ENCODE measurements at regions not wholly inside any gene's neighbourhood (a gene's known extent, or its start where the extent isn't known, plus 50 kb on each side); places are given as distances from the start of the nearest gene placed in this dataset.
"Not testable (repeated sequence)": the region's sequence is repeated elsewhere in the genome, so short reads cannot be mapped to it uniquely, and the experiment has no call there.

GRCh38 chr2:7363906-7364305 lies 446.7 kb downstream of the RNF144A start:
- FAIRE-seq: no peak
- DNase-seq (ENCODE audit: insufficient read length, low spot score): no peak

- DNase-seq (ENCODE audit: insufficient read length, low spot score): no peak
- no peak for FAIRE-seq
Measured at GRCh38 chr2:7368211-7368610, 451.0 kb downstream of the RNF144A start.

- no peak for DNase-seq (ENCODE audit: insufficient read length, low spot score)
- FAIRE-seq: no peak
Measured at GRCh38 chr2:7373156-7373555, 455.9 kb downstream of the RNF144A start.

GRCh38 chr2:7375901-7376300 lies 458.7 kb downstream of the RNF144A start:
- DNase-seq (ENCODE audit: insufficient read length, low spot score) (no peak), FAIRE-seq (no peak)

- DNase-seq (ENCODE audit: insufficient read length, low spot score): no peak
- no peak for FAIRE-seq
Measured at GRCh38 chr2:7377916-7378569, 460.8 kb downstream of the RNF144A start.

GRCh38 chr2:7378591-7378990 lies 461.4 kb downstream of the RNF144A start:
- DNase-seq (ENCODE audit: insufficient read length, low spot score) (no peak), FAIRE-seq (no peak)

- FAIRE-seq: no peak
- no peak for DNase-seq (ENCODE audit: insufficient read length, low spot score)
Measured at GRCh38 chr2:7379799-7380198, 462.6 kb downstream of the RNF144A start.

GRCh38 chr2:7384773-7385349 lies 467.6 kb downstream of the RNF144A start:
- FAIRE-seq: no peak

GRCh38 chr2:7390311-7390710 lies 473.1 kb downstream of the RNF144A start:
- FAIRE-seq; DNase-seq (ENCODE audit: insufficient read length, low spot score): not testable (repeated sequence)

More at GRCh38 chr2:7384773-7385349, 467.6 kb downstream of the RNF144A start:
- DNase-seq (ENCODE audit: insufficient read length, low spot score): no peak

GRCh38 chr2:7392076-7392787 lies 475.0 kb downstream of the RNF144A start:
- no peak for FAIRE-seq

GRCh38 chr2:7394195-7394594 lies 477.0 kb downstream of the RNF144A start:
- no peak for FAIRE-seq
- DNase-seq (ENCODE audit: insufficient read length, low spot score): no peak

More at GRCh38 chr2:7392076-7392787, 475.0 kb downstream of the RNF144A start:
- no peak for DNase-seq (ENCODE audit: insufficient read length, low spot score)

- FAIRE-seq: no peak
- DNase-seq (ENCODE audit: insufficient read length, low spot score): no peak
Measured at GRCh38 chr2:7400628-7401027, 483.4 kb downstream of the RNF144A start.

- no peak for FAIRE-seq
- DNase-seq (ENCODE audit: insufficient read length, low spot score): no peak
Measured at GRCh38 chr2:7403092-7403775, 486.0 kb downstream of the RNF144A start.

- FAIRE-seq (no peak), DNase-seq (ENCODE audit: insufficient read length, low spot score) (no peak)
Measured at GRCh38 chr2:7405861-7406715, 488.9 kb downstream of the RNF144A start.

GRCh38 chr2:7407001-7407400 lies 489.8 kb downstream of the RNF144A start:
- FAIRE-seq (no peak), DNase-seq (ENCODE audit: insufficient read length, low spot score) (no peak)

- no peak for DNase-seq (ENCODE audit: insufficient read length, low spot score)
- FAIRE-seq: no peak
Measured at GRCh38 chr2:7407906-7408680, 490.9 kb downstream of the RNF144A start.

- FAIRE-seq (no peak), DNase-seq (ENCODE audit: insufficient read length, low spot score) (no peak)
Measured at GRCh38 chr2:7411691-7412090, 494.5 kb downstream of the RNF144A start.

- FAIRE-seq: no peak
- DNase-seq (ENCODE audit: insufficient read length, low spot score): no peak
Measured at GRCh38 chr2:7417845-7418742, 500.9 kb downstream of the RNF144A start.

- DNase-seq (ENCODE audit: insufficient read length, low spot score) (no peak), FAIRE-seq (no peak)
Measured at GRCh38 chr2:7419186-7419585, 502.0 kb downstream of the RNF144A start.
